HG03097 (cell line): ENCODE measurements at regions not wholly inside any gene's neighbourhood (a gene's known extent, or its start where the extent isn't known, plus 50 kb on each side); places are given as distances from the start of the nearest gene placed in this dataset.
"Not testable (repeated sequence)": the region's sequence is repeated elsewhere in the genome, so short reads cannot be mapped to it uniquely, and the experiment has no call there.

Experiments used
- ATAC-seq: cut with Tn5 transposase; IDR thresholded peaks from one replicate; pipeline ENCODE4 v1.9.1; 2021; ENCODE audit not compliant: unreplicated experiment, low FRiP score

- no peak for ATAC-seq
Observed at GRCh38 chr11:23897453-23898286, 599.2 kb upstream of the LUZP2 start.

GRCh38 chr11:23903044-23903704 is 593.7 kb upstream of the LUZP2 start:
- ATAC-seq, result no peak

GRCh38 chr11:23919455-23919854 is 577.4 kb upstream of the LUZP2 start:
- no peak for ATAC-seq

- no peak for ATAC-seq
Observed at GRCh38 chr11:23923357-23923756, 573.5 kb upstream of the LUZP2 start.

- ATAC-seq, result no peak
Observed at GRCh38 chr11:23924226-23924625, 572.6 kb upstream of the LUZP2 start.

GRCh38 chr11:23931443-23931842 is 565.4 kb upstream of the LUZP2 start:
- no peak for ATAC-seq

GRCh38 chr11:23932485-23932898 is 564.4 kb upstream of the LUZP2 start:
- no peak for ATAC-seq

GRCh38 chr11:23933721-23934120 is 563.1 kb upstream of the LUZP2 start:
- ATAC-seq, result no peak

- ATAC-seq, result not testable (repeated sequence)
Observed at GRCh38 chr11:23934671-23935270, 562.1 kb upstream of the LUZP2 start.

GRCh38 chr11:23942117-23942815 is 554.6 kb upstream of the LUZP2 start:
- ATAC-seq, result not testable (repeated sequence)

- no peak for ATAC-seq
Observed at GRCh38 chr11:23944923-23945322, 551.9 kb upstream of the LUZP2 start.

GRCh38 chr11:23947883-23948282 is 549.0 kb upstream of the LUZP2 start:
- no peak for ATAC-seq

- no peak for ATAC-seq
Observed at GRCh38 chr11:23948851-23949250, 548.0 kb upstream of the LUZP2 start.

- ATAC-seq, result no peak
Observed at GRCh38 chr11:23953951-23954710, 542.7 kb upstream of the LUZP2 start.

GRCh38 chr11:23954730-23955129 is 542.1 kb upstream of the LUZP2 start:
- no peak for ATAC-seq

GRCh38 chr11:23956586-23956985 is 540.3 kb upstream of the LUZP2 start:
- no peak for ATAC-seq

GRCh38 chr11:23957314-23957713 is 539.5 kb upstream of the LUZP2 start:
- ATAC-seq, result no peak

GRCh38 chr11:23959462-23959861 is 537.4 kb upstream of the LUZP2 start:
- no peak for ATAC-seq

- no peak for ATAC-seq
Observed at GRCh38 chr11:23961503-23962338, 535.1 kb upstream of the LUZP2 start.
